GM18867 (cell line): ENCODE measurements at regions not wholly inside any gene's neighbourhood (a gene's known extent, or its start where the extent isn't known, plus 50 kb on each side); places are given as distances from the start of the nearest gene placed in this dataset.
"Not testable (repeated sequence)": the region's sequence is repeated elsewhere in the genome, so short reads cannot be mapped to it uniquely, and the experiment has no call there.

Source experiments
- ATAC-seq: cut with Tn5 transposase; IDR thresholded peaks from one replicate; pipeline ENCODE4 v1.9.1; 2021; ENCODE audit warnings: mild to moderate bottlenecking, moderate library complexity; ENCODE audit not compliant: unreplicated experiment

- ATAC-seq: no peak
These were observed 111.7 kb downstream of the FAM50B start for GRCh38 chr6:3960754-3961361.

- no peak for ATAC-seq
These were observed 112.5 kb downstream of the FAM50B start for GRCh38 chr6:3961581-3962215.

GRCh38 chr6:3962291-3963280, 113.4 kb downstream of the FAM50B start:
- no peak for ATAC-seq

GRCh38 chr6:3963426-3963825, 114.3 kb downstream of the FAM50B start:
- no peak for ATAC-seq

- no peak for ATAC-seq
These were observed 113.7 kb downstream of the FAM217A start for GRCh38 chr6:3965071-3965718.

GRCh38 chr6:3966426-3966825, 112.5 kb downstream of the FAM217A start:
- no peak for ATAC-seq

- no peak for ATAC-seq
These were observed 108.8 kb downstream of the FAM217A start for GRCh38 chr6:3970097-3970496.

- not testable (repeated sequence) for ATAC-seq
These were observed 105.8 kb downstream of the FAM217A start for GRCh38 chr6:3973152-3973551.

- peak; percentile 73 for ATAC-seq
These were observed 100.8 kb downstream of the FAM217A start for GRCh38 chr6:3977875-3978711.

GRCh38 chr6:3978966-3979365, 100.0 kb downstream of the FAM217A start:
- ATAC-seq: not testable (repeated sequence)

GRCh38 chr6:3981917-3982316, 97.0 kb downstream of the FAM217A start:
- ATAC-seq: no peak

- no peak for ATAC-seq
These were observed 95.2 kb downstream of the FAM217A start for GRCh38 chr6:3983778-3984177.

- ATAC-seq: no peak
These were observed 94.4 kb downstream of the FAM217A start for GRCh38 chr6:3984494-3984893.

GRCh38 chr6:3986241-3986640, 92.7 kb downstream of the FAM217A start:
- ATAC-seq: no peak

- no peak for ATAC-seq
These were observed 91.9 kb downstream of the FAM217A start for GRCh38 chr6:3987053-3987452.

GRCh38 chr6:3987576-3987975, 91.4 kb downstream of the FAM217A start:
- ATAC-seq: no peak

GRCh38 chr6:3990692-3991491, 88.0 kb downstream of the FAM217A start:
- ATAC-seq: peak; percentile 80

GRCh38 chr6:3991941-3992340, 87.0 kb downstream of the FAM217A start:
- no peak for ATAC-seq

- ATAC-seq: no peak
These were observed 82.6 kb downstream of the FAM217A start for GRCh38 chr6:3996349-3996748.
